Activated naive CD8-positive, alpha-beta T cell treated with anti-CD3 and anti-CD28 coated beads, Interleukin-2, amount 10 ng/mL, durations not matched to agents 7 days and 5 days (primary cell): ENCODE measurements at regions not wholly inside any gene's neighbourhood (a gene's known extent, or its start where the extent isn't known, plus 50 kb on each side); places are given as distances from the start of the nearest gene placed in this dataset.
"Not testable (repeated sequence)": the region's sequence is repeated elsewhere in the genome, so short reads cannot be mapped to it uniquely, and the experiment has no call there.

ENCODE experiments used
- ATAC-seq: fragments of 150-1000 bp; cut with Tn5 transposase; one replicate; pipeline ENCODE4 v1.10.0; 2021; ENCODE audit warnings: low read depth, moderate library complexity
- POLR2A ChIA-PET: fragments of 350-600 bp; sonication (Branson Sonifier 250); formaldehyde crosslinking; loops from one replicate; lab custom pipeline; 2021; ENCODE audit warnings: antibody characterized with exemption; lab: Charles Lee
- DNase-seq: peaks from one replicate; pipeline ENCODE4 v3.0.0; 2021
- H3K27ac Mint-ChIP-seq: one replicate; pipeline ENCODE4 v1.8.0; 2022; ENCODE audit warnings: mild to moderate bottlenecking, mixed read lengths
- H3K27me3 Mint-ChIP-seq: one replicate; pipeline ENCODE4 v1.8.0; 2022; ENCODE audit warnings: mild to moderate bottlenecking, moderate library complexity, mixed read lengths
- H3K36me3 Mint-ChIP-seq: one replicate; pipeline ENCODE4 v1.8.0; 2021; ENCODE audit warnings: mild to moderate bottlenecking, mixed read lengths
- H3K4me1 Mint-ChIP-seq: one replicate; pipeline ENCODE4 v1.8.0; 2021; ENCODE audit warnings: mixed read lengths
- H3K4me3 Mint-ChIP-seq: one replicate; pipeline ENCODE4 v1.8.0; 2022; ENCODE audit warnings: mild to moderate bottlenecking, moderate library complexity, mixed read lengths
- H3K9me3 Mint-ChIP-seq: one replicate; pipeline ENCODE4 v1.8.0; 2021; ENCODE audit warnings: mixed read lengths

DNA sequence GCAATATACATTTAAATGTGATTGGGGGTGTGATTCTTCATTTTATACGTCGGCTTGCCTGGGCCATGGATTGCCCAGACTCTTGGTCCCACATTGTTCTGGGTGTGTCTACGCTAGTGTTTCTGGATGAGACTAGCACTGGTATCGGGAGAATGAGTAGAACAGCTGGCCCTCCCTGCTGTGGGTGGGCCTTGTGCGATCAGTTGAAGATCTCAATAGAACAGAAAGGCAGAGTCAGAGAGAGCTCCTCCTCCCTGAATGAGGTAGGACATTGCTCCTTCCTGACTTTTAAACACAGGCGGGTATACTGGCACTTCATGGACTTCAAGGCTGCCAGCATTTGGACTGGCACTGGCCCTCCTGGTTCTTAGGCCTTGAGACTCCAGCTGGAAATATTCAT, 603.0 kb downstream of the LIG4 start:
- POLR2A ChIA-PET = no interaction called here
- H3K36me3 Mint-ChIP-seq = no peaks in the 10 kb centered on the region
- H3K4me3 Mint-ChIP-seq = no peak overlapping the region
- no peak overlapping the region for H3K27ac Mint-ChIP-seq
- no peak for DNase-seq
- ATAC-seq = no peak
- no peaks in the 10 kb centered on the region for H3K9me3 Mint-ChIP-seq
- no peaks in the 10 kb centered on the region for H3K27me3 Mint-ChIP-seq
- no peaks in the 10 kb centered on the region for H3K4me1 Mint-ChIP-seq

- POLR2A ChIA-PET = no interaction called here
- no peak overlapping the region for H3K4me3 Mint-ChIP-seq
- H3K4me1 Mint-ChIP-seq = no peaks in the 10 kb centered on the region
- DNase-seq (no peak), ATAC-seq (no peak)
- no peaks in the 10 kb centered on the region for H3K36me3 Mint-ChIP-seq
- no peaks in the 10 kb centered on the region for H3K27me3 Mint-ChIP-seq
- H3K27ac Mint-ChIP-seq = no peak overlapping the region
- H3K9me3 Mint-ChIP-seq = no peaks in the 10 kb centered on the region
Measured at GRCh38 chr13:107608736-107609135, 606.6 kb downstream of the LIG4 start.

- no peaks in the 10 kb centered on the region for H3K4me1 Mint-ChIP-seq
- ATAC-seq = no peak
- H3K36me3 Mint-ChIP-seq = no peaks in the 10 kb centered on the region
- H3K9me3 Mint-ChIP-seq = no peaks in the 10 kb centered on the region
- H3K27ac Mint-ChIP-seq = no peak overlapping the region
- H3K27me3 Mint-ChIP-seq = no peaks in the 10 kb centered on the region
- POLR2A ChIA-PET = no interaction called here
- H3K4me3 Mint-ChIP-seq = no peak overlapping the region
- DNase-seq = no peak
Measured at GRCh38 chr13:107600971-107601370, 614.4 kb downstream of the LIG4 start.

- H3K36me3 Mint-ChIP-seq, POLR2A ChIA-PET, H3K9me3 Mint-ChIP-seq, DNase-seq, H3K27me3 Mint-ChIP-seq, H3K4me1 Mint-ChIP-seq, ATAC-seq, H3K4me3 Mint-ChIP-seq, H3K27ac Mint-ChIP-seq: not testable (repeated sequence)
Measured at GRCh38 chr13:107596306-107596705, 619.0 kb downstream of the LIG4 start.

GRCh38 chr13:107590556-107590955, 624.8 kb downstream of the LIG4 start:
- Mint-ChIP-seq H3K9me3 (no peaks in the 10 kb centered on the region), H3K4me1 (no peaks in the 10 kb centered on the region), H3K27me3 (no peaks in the 10 kb centered on the region), H3K4me3 (no peak overlapping the region), H3K36me3 (no peaks in the 10 kb centered on the region), H3K27ac (no peak overlapping the region)
- ATAC-seq = no peak
- POLR2A ChIA-PET = no interaction called here
- DNase-seq = no peak

DNA sequence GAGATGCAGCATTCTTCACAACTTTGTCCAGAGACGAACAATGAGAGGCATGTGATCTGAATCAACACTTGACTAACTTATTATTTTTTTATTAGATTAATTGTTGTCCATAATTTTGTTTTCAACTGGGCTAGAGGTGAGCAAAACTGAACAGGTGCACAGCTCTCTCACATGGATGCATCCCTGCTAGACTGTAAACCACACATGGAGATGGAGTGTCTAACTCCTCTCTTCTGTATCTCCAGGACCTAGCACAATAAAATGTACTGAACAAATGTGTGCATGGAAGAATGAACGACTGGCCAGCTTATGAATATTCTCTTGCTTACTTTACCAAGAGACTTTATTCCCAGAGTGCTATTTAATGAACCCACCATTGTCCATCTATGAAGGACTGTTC, 627.7 kb downstream of the LIG4 start:
- Mint-ChIP-seq H3K27me3 (no peaks in the 10 kb centered on the region), H3K4me3 (no peak overlapping the region), H3K27ac (no peak overlapping the region), H3K4me1 (no peaks in the 10 kb centered on the region), H3K36me3 (no peaks in the 10 kb centered on the region), H3K9me3 (no peaks in the 10 kb centered on the region)
- POLR2A ChIA-PET = no interaction called here
- DNase-seq = no peak
- ATAC-seq = no peak

DNA sequence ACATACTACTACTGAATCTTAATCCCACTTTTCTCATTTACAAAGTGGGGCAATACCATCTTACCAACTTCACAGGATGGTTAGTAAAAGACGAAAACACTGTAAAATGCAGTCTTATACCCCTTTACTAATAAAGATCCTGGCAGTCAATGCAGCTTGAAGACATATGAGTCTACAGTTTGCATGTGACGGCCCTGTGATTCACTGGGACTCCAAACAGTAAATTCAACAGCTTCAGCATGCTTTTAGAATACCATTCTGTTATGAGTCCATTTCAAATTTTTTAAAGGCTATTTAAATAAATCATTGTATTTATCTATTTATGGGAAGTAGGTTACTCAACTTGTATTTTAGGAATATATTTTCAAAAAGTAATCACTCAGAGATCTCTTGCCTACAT, 629.1 kb downstream of the LIG4 start:
- Mint-ChIP-seq H3K36me3 (no peaks in the 10 kb centered on the region), H3K27ac (no peak overlapping the region), H3K9me3 (no peaks in the 10 kb centered on the region), H3K4me1 (no peaks in the 10 kb centered on the region), H3K4me3 (no peak overlapping the region), H3K27me3 (no peaks in the 10 kb centered on the region)
- POLR2A ChIA-PET = no interaction called here
- ATAC-seq = no peak
- DNase-seq = no peak

DNA sequence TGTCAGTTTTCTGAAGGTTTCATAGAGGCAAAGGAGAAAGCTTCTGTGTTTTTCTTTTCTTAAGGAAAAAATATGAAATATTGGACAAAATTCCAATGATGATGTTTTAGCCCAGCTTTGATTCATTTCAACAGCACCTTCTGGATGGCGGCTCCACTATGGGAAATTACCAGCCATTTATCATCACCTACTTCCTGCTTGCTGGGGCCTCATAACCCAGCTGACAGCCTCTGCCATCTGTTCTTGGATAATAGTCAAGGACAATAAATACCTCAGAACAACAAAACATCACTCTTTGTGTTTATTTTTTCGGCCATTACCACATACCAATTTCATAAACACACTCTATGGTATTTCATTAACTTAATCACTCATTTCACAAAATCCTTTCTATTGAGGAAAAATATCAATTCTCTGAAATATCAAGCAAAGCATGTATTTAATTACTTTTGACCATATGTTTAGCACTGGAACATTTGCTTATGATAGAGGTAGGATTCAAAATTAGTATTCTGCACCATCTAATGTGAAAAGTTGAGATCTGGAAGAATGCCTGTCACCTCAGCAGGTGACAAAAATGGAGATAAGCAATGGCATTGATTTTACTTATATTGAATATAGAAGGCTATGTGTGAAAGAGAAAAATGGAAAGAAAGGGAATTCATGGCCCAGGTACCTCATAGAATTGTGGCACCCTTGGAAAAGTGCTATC, 629.7 kb downstream of the LIG4 start:
- ATAC-seq (no peak), DNase-seq (no peak)
- Mint-ChIP-seq H3K27me3 (no peaks in the 10 kb centered on the region), H3K9me3 (no peaks in the 10 kb centered on the region), H3K27ac (no peak overlapping the region), H3K4me1 (no peaks in the 10 kb centered on the region), H3K36me3 (no peaks in the 10 kb centered on the region), H3K4me3 (no peak overlapping the region)
- POLR2A ChIA-PET = no interaction called here

DNA sequence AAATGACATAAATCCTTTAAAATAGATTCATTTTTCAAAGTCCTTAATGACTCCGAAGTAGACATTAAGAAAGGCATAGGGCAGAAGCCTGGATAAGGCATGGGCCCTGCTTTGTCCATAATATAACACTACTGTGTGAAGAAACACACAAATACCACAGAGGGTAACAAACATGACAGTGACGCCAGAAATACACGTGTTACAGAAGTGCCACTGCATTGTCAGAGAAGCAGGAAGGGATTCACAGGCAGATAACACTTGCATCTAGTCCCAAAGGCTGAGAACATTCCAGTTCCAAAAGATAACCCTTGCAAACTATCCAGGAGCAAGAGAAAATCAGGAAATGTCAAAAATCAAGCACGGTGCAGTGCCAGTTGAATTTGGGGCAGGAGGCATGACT, 633.2 kb downstream of the LIG4 start:
- POLR2A ChIA-PET = no interaction called here

DNA sequence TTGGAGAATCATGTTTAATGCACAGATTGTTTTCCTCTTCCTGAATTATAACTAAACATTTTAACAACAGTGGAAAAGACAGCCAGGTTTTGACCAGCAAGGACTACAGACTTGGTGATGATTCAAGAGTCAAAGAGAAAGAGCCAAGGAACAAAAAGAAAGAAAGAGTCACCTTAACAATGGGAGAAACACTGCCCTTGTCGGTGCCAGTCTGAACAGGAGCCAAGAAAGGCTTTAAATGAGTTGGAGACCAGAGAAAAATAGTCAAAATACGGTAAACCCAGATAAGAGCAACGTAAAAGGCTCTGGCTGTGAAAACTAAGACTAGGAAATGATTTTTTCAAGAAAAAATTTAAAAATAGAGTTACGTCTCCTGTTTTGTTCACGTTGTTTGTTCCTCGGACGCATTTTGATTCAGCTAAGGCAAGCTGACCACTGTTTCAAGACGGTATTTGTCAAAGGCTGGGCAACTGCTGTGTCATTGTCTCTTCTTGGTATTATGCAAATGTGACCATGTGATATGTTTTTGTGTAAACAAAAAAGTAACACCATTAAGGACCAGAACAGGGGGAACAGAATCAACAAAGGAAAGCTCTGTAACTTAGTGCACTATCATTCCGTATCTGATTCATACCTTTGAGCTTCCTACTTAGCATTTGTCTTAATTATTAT, 634.5 kb downstream of the LIG4 start:
- Mint-ChIP-seq H3K27ac (no peak overlapping the region), H3K4me1 (no peaks in the 10 kb centered on the region), H3K9me3 (peaks cover 3% of the 10 kb centered on the region), H3K27me3 (no peaks in the 10 kb centered on the region), H3K36me3 (no peaks in the 10 kb centered on the region), H3K4me3 (no peak overlapping the region)
- POLR2A ChIA-PET = no interaction called here
- no peak for ATAC-seq
- no peak for DNase-seq

More for the DNA sequence above, 633.2 kb downstream of the LIG4 start:
- peaks cover 3% of the 10 kb centered on the region for H3K9me3 Mint-ChIP-seq
- H3K4me1 Mint-ChIP-seq = no peaks in the 10 kb centered on the region
- no peak overlapping the region for H3K27ac Mint-ChIP-seq
- no peak for DNase-seq
- no peak for ATAC-seq
- H3K4me3 Mint-ChIP-seq = no peak overlapping the region
- no peaks in the 10 kb centered on the region for H3K27me3 Mint-ChIP-seq
- H3K36me3 Mint-ChIP-seq = no peaks in the 10 kb centered on the region

GRCh38 chr13:107576430-107576829, 638.9 kb downstream of the LIG4 start:
- Mint-ChIP-seq H3K9me3 (peaks cover 3% of the 10 kb centered on the region), H3K27ac (no peak overlapping the region), H3K27me3 (no peaks in the 10 kb centered on the region), H3K4me3 (no peak overlapping the region), H3K36me3 (no peaks in the 10 kb centered on the region), H3K4me1 (no peaks in the 10 kb centered on the region)
- no peak for DNase-seq
- POLR2A ChIA-PET = no interaction called here
- no peak for ATAC-seq

GRCh38 chr13:107574517-107575210, 640.7 kb downstream of the LIG4 start:
- Mint-ChIP-seq H3K4me1 (no peaks in the 10 kb centered on the region), H3K4me3 (no peak overlapping the region), H3K27ac (no peak overlapping the region), H3K27me3 (no peaks in the 10 kb centered on the region), H3K9me3 (peaks cover 3% of the 10 kb centered on the region), H3K36me3 (no peaks in the 10 kb centered on the region)
- POLR2A ChIA-PET = no interaction called here
- DNase-seq (no peak), ATAC-seq (no peak)

DNA sequence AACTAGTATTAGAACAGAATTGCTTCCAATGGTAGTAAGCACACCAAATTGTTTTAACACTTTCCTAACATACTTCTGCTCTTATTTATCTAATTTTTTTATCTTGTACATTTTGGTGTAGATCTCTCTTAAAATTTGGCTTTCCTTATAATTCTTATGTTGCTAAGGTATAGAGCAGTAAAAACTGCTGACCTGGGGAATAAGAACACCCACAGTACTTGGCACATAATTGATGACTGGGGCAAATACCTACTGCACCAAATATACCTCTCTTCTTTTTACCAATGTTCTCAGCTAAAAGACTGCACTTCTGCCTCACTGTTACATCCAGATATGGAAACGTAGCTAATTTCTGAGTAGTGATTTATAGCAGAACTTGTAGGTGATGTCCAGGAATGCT, 642.2 kb downstream of the LIG4 start:
- no peak overlapping the region for H3K27ac Mint-ChIP-seq
- no peaks in the 10 kb centered on the region for H3K27me3 Mint-ChIP-seq
- POLR2A ChIA-PET = no interaction called here
- DNase-seq (no peak), ATAC-seq (no peak)
- no peak overlapping the region for H3K4me3 Mint-ChIP-seq
- H3K36me3 Mint-ChIP-seq = no peaks in the 10 kb centered on the region
- no peaks in the 10 kb centered on the region for H3K4me1 Mint-ChIP-seq
- H3K9me3 Mint-ChIP-seq = no peaks in the 10 kb centered on the region

DNA sequence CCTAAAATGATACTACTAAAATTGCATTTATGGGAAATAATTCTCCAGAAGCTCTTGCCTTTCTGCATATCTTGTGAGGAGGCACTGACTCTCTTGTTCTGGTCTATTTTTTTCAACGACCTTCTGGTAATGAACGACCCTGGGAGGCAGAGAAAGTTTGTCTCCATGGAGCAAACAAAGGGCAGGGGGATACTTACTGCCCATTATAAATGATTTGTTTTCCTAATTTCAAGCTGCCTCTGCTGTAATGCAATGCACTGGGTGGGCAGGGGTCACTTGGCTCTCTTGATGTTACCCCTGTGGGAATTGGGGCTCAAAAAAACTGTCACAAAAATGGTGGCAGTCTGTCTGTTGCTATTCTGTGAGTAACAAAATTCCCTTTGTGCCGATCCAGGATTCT, 643.2 kb downstream of the LIG4 start:
- Mint-ChIP-seq H3K4me1 (no peaks in the 10 kb centered on the region), H3K4me3 (no peak overlapping the region), H3K9me3 (no peaks in the 10 kb centered on the region), H3K27me3 (no peaks in the 10 kb centered on the region), H3K36me3 (no peaks in the 10 kb centered on the region), H3K27ac (no peak overlapping the region)
- DNase-seq (no peak), ATAC-seq (no peak)
- POLR2A ChIA-PET = no interaction called here
